ENCODE measurements at regions not wholly inside any gene's neighbourhood (a gene's known extent, or its start where the extent isn't known, plus 50 kb on each side); places are given as distances from the start of the nearest gene placed in this dataset.

DNA sequence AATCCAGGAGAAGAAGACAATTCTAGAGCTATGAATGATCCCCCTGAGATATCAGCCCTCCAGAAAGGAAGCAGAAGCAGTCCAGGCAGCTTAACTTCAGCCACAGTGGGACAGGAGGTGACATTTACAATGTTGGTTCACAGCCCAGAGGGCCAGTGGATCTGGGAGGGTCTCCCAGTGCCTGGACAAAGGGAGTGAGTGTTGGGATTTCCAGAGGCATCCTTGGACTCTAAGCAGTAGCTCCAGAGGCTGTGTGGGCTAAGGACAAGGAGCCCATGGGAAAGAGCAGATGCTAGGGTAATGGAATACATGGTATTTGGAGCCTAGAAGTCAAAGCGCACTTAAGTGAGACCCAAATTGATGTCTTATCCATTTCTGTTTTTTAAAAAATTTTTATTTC, 97.4 kb upstream of the NUPR2 start:
- H3K27me3 ChIP-seq (replicated peaks in 1 of 2; ENCODE audit: control insufficient read depth in 2 of 2, insufficient read depth in 2 of 2, low read length in 1 of 2): no peaks in the 10 kb centered on the region
- ChIA-PET POLR2A (no interaction called here), CTCF (no interaction called here), SMC1A (ENCODE audit: uncharacterized antibody, unreplicated experiment) (no interaction called here), RAD21 (ENCODE audit: unreplicated experiment) (no interaction called here)
- in situ Hi-C loops (cut with MboI): no loop called here
- H3K36me3 ChIP-seq (ENCODE audit: control insufficient read depth in 2 of 2, insufficient read depth in 2 of 2, low read length in 1 of 2): no peaks in the 10 kb centered on the region
- H3K9ac ChIP-seq (ENCODE audit: control insufficient read depth, insufficient read depth, low read length): no peak overlapping the region
- no peak overlapping the region for H3K4me3 ChIP-seq
- H3K4me1 ChIP-seq (ENCODE audit: control insufficient read depth, insufficient read depth, low read length): no peaks in the 10 kb centered on the region
- FAIRE-seq (no peak), ATAC-seq (no peak), DNase-seq (ENCODE audit: low read depth, low spot score) (no peak)
- WGBS (ENCODE audit: insufficient coverage, insufficient replicate concordance, low lambda C conversion rate, missing lambda C conversion rate): 0% methylated on average over 1 of the region's 1 CpG
- H3K79me2 ChIP-seq (ENCODE audit: control insufficient read depth, insufficient read depth, low read length): no peaks in the 10 kb centered on the region
- no peak overlapping the region for H3K27ac ChIP-seq (ENCODE audit: control insufficient read depth, insufficient read depth)
- no peak overlapping the region for H3K4me2 ChIP-seq (ENCODE audit: control insufficient read depth, insufficient read depth)
- no peaks in the 10 kb centered on the region; the same call in 2 of the 3 replicates for H3K9me3 ChIP-seq (replicated peaks; ENCODE audit: control insufficient read depth, insufficient read depth, low read length)
- H2AFZ ChIP-seq (ENCODE audit: control insufficient read depth, low read depth, low read length): no peak overlapping the region
- BruUV-seq (replicated peaks): no TSS peak
- intact Hi-C loops (cut with micrococcal nuclease; ENCODE audit: unreplicated experiment): no loop called here
- H4K20me1 ChIP-seq (ENCODE audit: control insufficient read depth, insufficient read depth): no peaks in the 10 kb centered on the region
- TF ChIP-seq, protein P1, sequence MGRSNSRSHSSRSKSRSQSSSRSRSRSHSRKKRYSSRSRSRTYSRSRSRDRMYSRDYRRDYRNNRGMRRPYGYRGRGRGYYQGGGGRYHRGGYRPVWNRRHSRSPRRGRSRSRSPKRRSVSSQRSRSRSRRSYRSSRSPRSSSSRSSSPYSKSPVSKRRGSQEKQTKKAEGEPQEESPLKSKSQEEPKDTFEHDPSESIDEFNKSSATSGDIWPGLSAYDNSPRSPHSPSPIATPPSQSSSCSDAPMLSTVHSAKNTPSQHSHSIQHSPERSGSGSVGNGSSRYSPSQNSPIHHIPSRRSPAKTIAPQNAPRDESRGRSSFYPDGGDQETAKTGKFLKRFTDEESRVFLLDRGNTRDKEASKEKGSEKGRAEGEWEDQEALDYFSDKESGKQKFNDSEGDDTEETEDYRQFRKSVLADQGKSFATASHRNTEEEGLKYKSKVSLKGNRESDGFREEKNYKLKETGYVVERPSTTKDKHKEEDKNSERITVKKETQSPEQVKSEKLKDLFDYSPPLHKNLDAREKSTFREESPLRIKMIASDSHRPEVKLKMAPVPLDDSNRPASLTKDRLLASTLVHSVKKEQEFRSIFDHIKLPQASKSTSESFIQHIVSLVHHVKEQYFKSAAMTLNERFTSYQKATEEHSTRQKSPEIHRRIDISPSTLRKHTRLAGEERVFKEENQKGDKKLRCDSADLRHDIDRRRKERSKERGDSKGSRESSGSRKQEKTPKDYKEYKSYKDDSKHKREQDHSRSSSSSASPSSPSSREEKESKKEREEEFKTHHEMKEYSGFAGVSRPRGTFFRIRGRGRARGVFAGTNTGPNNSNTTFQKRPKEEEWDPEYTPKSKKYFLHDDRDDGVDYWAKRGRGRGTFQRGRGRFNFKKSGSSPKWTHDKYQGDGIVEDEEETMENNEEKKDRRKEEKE (IDR thresholded peaks at IDR 0.05): no peak
- TF ChIP-seq, protein P2, sequence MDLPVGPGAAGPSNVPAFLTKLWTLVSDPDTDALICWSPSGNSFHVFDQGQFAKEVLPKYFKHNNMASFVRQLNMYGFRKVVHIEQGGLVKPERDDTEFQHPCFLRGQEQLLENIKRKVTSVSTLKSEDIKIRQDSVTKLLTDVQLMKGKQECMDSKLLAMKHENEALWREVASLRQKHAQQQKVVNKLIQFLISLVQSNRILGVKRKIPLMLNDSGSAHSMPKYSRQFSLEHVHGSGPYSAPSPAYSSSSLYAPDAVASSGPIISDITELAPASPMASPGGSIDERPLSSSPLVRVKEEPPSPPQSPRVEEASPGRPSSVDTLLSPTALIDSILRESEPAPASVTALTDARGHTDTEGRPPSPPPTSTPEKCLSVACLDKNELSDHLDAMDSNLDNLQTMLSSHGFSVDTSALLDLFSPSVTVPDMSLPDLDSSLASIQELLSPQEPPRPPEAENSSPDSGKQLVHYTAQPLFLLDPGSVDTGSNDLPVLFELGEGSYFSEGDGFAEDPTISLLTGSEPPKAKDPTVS (IDR thresholded peaks at IDR 0.05; ENCODE audit: low read depth, low read length): no peak
- TF ChIP-seq NFYA (IDR thresholded peaks at IDR 0.05; ENCODE audit: borderline replicate concordance, low read depth, low read length) (no peak), MXI1 (IDR thresholded peaks at IDR 0.05; ENCODE audit: low read depth, low read length) (no peak), TCF12 (IDR thresholded peaks at IDR 0.05; ENCODE audit: low read depth, low read length) (no peak), ESRRA (IDR thresholded peaks at IDR 0.05; ENCODE audit: low read length) (no peak), SREBF2 (IDR thresholded peaks at IDR 0.05; ENCODE audit: low read length) (no peak), CREM (IDR thresholded peaks at IDR 0.05; ENCODE audit: low read depth) (no peak), RAD51 (IDR thresholded peaks at IDR 0.05) (no peak), EED (IDR thresholded peaks at IDR 0.05; ENCODE audit: low read depth) (no peak), BACH1 (IDR thresholded peaks at IDR 0.05; ENCODE audit: borderline replicate concordance) (no peak)
- TF ChIP-seq, protein P3, sequence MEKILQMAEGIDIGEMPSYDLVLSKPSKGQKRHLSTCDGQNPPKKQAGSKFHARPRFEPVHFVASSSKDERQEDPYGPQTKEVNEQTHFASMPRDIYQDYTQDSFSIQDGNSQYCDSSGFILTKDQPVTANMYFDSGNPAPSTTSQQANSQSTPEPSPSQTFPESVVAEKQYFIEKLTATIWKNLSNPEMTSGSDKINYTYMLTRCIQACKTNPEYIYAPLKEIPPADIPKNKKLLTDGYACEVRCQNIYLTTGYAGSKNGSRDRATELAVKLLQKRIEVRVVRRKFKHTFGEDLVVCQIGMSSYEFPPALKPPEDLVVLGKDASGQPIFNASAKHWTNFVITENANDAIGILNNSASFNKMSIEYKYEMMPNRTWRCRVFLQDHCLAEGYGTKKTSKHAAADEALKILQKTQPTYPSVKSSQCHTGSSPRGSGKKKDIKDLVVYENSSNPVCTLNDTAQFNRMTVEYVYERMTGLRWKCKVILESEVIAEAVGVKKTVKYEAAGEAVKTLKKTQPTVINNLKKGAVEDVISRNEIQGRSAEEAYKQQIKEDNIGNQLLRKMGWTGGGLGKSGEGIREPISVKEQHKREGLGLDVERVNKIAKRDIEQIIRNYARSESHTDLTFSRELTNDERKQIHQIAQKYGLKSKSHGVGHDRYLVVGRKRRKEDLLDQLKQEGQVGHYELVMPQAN (conservative IDR thresholded peaks at IDR 0.05): no peak
- TF ChIP-seq, protein P4, sequence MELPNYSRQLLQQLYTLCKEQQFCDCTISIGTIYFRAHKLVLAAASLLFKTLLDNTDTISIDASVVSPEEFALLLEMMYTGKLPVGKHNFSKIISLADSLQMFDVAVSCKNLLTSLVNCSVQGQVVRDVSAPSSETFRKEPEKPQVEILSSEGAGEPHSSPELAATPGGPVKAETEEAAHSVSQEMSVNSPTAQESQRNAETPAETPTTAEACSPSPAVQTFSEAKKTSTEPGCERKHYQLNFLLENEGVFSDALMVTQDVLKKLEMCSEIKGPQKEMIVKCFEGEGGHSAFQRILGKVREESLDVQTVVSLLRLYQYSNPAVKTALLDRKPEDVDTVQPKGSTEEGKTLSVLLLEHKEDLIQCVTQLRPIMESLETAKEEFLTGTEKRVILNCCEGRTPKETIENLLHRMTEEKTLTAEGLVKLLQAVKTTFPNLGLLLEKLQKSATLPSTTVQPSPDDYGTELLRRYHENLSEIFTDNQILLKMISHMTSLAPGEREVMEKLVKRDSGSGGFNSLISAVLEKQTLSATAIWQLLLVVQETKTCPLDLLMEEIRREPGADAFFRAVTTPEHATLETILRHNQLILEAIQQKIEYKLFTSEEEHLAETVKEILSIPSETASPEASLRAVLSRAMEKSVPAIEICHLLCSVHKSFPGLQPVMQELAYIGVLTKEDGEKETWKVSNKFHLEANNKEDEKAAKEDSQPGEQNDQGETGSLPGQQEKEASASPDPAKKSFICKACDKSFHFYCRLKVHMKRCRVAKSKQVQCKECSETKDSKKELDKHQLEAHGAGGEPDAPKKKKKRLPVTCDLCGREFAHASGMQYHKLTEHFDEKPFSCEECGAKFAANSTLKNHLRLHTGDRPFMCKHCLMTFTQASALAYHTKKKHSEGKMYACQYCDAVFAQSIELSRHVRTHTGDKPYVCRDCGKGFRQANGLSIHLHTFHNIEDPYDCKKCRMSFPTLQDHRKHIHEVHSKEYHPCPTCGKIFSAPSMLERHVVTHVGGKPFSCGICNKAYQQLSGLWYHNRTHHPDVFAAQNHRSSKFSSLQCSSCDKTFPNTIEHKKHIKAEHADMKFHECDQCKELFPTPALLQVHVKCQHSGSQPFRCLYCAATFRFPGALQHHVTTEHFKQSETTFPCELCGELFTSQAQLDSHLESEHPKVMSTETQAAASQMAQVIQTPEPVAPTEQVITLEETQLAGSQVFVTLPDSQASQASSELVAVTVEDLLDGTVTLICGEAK (IDR thresholded peaks at IDR 0.05; ENCODE audit: borderline replicate concordance): no peak

All from GM12878 (cell line).